Right atrium auricular region (tissue), 2 donors: ENCODE measurements at regions not wholly inside any gene's neighbourhood (a gene's known extent, or its start where the extent isn't known, plus 50 kb on each side); places are given as distances from the start of the nearest gene placed in this dataset.

ENCODE experiments used
- DNase-seq: peaks from one replicate; pipeline ENCODE4 v3.0.0-alpha.2; 2019; ENCODE audit warnings: low spot score
- H3K27ac ChIP-seq, 2 donors: fragments of 200-600 bp; sonication (generic); 1 replicate in 1 of 2; 2 replicates in 1 of 2; pipeline ENCODE4 v1.5.1; 2016 to 2019
- H3K27me3 ChIP-seq, 2 donors: fragments of 200-600 bp; sonication (generic); one replicate each; pipeline versions ENCODE4 v1.5.1 to v1.6.0; 2017 to 2019
- H3K36me3 ChIP-seq: fragments of 200-600 bp; sonication (generic); one replicate; pipeline ENCODE4 v1.5.1; 2016
- H3K4me1 ChIP-seq, 2 donors: fragments of 200-600 bp; sonication (generic); one replicate each; pipeline versions ENCODE4 v1.5.1 to v1.6.0; 2017 to 2019
- H3K4me3 ChIP-seq, 2 donors: fragments of 200-600 bp; sonication (generic); 1 replicate in 1 of 2; 2 replicates in 1 of 2; pipeline ENCODE4 v1.5.1; 2017 to 2019; ENCODE audit warnings: mild to moderate bottlenecking in 1 of 2, moderate library complexity in 1 of 2
- H3K9me3 ChIP-seq, 2 donors: fragments of 200-600 bp; sonication (generic); one replicate each; pipeline ENCODE4 v1.5.1; 2019
- CTCF ChIP-seq, 2 donors: fragments of 200-600 bp; sonication (generic); IDR thresholded peaks; one replicate each; pipeline ENCODE4 v1.5.1; 2019; ENCODE audit warnings: antibody characterized with exemption in 2 of 2

GRCh38 chr2:129702416-129703176 lies 276.9 kb upstream of the RAB6C start:
- Histone ChIP-seq H3K27ac (no peak overlapping the region), H3K9me3 (no peaks in the 10 kb centered on the region), H3K4me3 (no peak overlapping the region), H3K27me3 (no peaks in the 10 kb centered on the region), H3K4me1 (no peaks in the 10 kb centered on the region), H3K36me3 (no peaks in the 10 kb centered on the region)
- no peak for TF ChIP-seq CTCF (IDR thresholded peaks at IDR 0.05)
- DNase-seq, result no peak

- no peaks in the 10 kb centered on the region for H3K9me3 ChIP-seq
- H3K27me3 ChIP-seq, result no peaks in the 10 kb centered on the region
- TF ChIP-seq CTCF (IDR thresholded peaks at IDR 0.05), result no peak
- no peaks in the 10 kb centered on the region for H3K36me3 ChIP-seq
- no peak overlapping the region for H3K4me3 ChIP-seq
- H3K27ac ChIP-seq, result no peak overlapping the region
- no peaks in the 10 kb centered on the region for H3K4me1 ChIP-seq
- no peak for DNase-seq
Observed at GRCh38 chr2:129705085-129705484, 274.4 kb upstream of the RAB6C start.

- no peak for DNase-seq
- Histone ChIP-seq H3K4me3 (no peak overlapping the region), H3K27me3 (no peaks in the 10 kb centered on the region), H3K36me3 (no peaks in the 10 kb centered on the region), H3K27ac (no peak overlapping the region), H3K9me3 (no peaks in the 10 kb centered on the region), H3K4me1 (no peaks in the 10 kb centered on the region)
- TF ChIP-seq CTCF (IDR thresholded peaks at IDR 0.05), result no peak
Observed at GRCh38 chr2:129707800-129708199, 271.7 kb upstream of the RAB6C start.

- Histone ChIP-seq H3K27ac (no peak overlapping the region), H3K4me3 (no peak overlapping the region), H3K9me3 (no peaks in the 10 kb centered on the region), H3K27me3 (no peaks in the 10 kb centered on the region), H3K36me3 (no peaks in the 10 kb centered on the region), H3K4me1 (no peaks in the 10 kb centered on the region)
- DNase-seq, result no peak
- no peak for TF ChIP-seq CTCF (IDR thresholded peaks at IDR 0.05)
Observed at GRCh38 chr2:129708221-129708967, 271.1 kb upstream of the RAB6C start.

GRCh38 chr2:129709001-129709955 lies 270.2 kb upstream of the RAB6C start:
- Histone ChIP-seq H3K4me1 (no peaks in the 10 kb centered on the region), H3K27me3 (no peaks in the 10 kb centered on the region), H3K36me3 (no peaks in the 10 kb centered on the region), H3K27ac (no peak overlapping the region), H3K4me3 (no peak overlapping the region), H3K9me3 (no peaks in the 10 kb centered on the region)
- DNase-seq, result no peak
- TF ChIP-seq CTCF (IDR thresholded peaks at IDR 0.05), result no peak
